ENCODE measurements at regions not wholly inside any gene's neighbourhood (a gene's known extent, or its start where the extent isn't known, plus 50 kb on each side); places are given as distances from the start of the nearest gene placed in this dataset.

DNA sequence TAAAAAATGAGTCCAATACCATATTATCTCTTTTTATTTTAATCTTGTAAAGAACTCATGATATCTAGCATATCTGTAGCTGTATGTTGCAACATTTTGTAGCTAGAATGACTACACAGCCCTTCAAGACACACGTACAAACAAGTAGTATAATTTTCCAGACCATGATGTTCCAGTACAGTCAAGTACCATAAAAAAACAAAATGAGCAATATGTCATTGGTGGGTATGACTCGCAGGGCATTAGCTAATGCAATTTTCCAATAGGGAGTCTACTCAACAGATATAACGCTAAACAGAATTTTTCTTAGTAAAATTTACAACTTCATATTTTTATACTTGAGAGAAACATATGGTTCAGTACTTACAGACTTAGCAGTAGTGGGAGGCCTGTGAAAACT lies 53.6 kb upstream of the UGP2 start:
- RAD21 ChIA-PET (ENCODE audit: unreplicated experiment) = interaction anchor here (1.1 kb wide), 1 partner anchor 73 kb away, joined by 4 read pairs; no protein-coding TSS in a partner anchor
- no peak for TF ChIP-seq ZBED1 (IDR thresholded peaks at IDR 0.05; ENCODE audit: borderline replicate concordance)
- TF ChIP-seq CHD4 (IDR thresholded peaks at IDR 0.05) = no peak
- TF ChIP-seq, protein P1, sequence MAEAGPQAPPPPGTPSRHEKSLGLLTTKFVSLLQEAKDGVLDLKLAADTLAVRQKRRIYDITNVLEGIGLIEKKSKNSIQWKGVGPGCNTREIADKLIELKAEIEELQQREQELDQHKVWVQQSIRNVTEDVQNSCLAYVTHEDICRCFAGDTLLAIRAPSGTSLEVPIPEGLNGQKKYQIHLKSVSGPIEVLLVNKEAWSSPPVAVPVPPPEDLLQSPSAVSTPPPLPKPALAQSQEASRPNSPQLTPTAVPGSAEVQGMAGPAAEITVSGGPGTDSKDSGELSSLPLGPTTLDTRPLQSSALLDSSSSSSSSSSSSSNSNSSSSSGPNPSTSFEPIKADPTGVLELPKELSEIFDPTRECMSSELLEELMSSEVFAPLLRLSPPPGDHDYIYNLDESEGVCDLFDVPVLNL (IDR thresholded peaks at IDR 0.05; ENCODE audit: low read depth, low read length) = no peak
- no peak for TF ChIP-seq BMI1 (IDR thresholded peaks at IDR 0.05; ENCODE audit: borderline replicate concordance)
- TF ChIP-seq, protein P2, sequence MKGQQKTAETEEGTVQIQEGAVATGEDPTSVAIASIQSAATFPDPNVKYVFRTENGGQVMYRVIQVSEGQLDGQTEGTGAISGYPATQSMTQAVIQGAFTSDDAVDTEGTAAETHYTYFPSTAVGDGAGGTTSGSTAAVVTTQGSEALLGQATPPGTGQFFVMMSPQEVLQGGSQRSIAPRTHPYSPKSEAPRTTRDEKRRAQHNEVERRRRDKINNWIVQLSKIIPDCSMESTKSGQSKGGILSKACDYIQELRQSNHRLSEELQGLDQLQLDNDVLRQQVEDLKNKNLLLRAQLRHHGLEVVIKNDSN (IDR thresholded peaks at IDR 0.05; ENCODE audit: borderline replicate concordance, extremely low read length, insufficient read depth, low read depth, low read length) = no peak
- TF ChIP-seq EGR1 (IDR thresholded peaks at IDR 0.05; ENCODE audit: borderline replicate concordance in 1 of 2, low read depth in 2 of 2, low read length in 2 of 2) = no peak
- no peak for TF ChIP-seq NR2C2 (IDR thresholded peaks at IDR 0.05; ENCODE audit: borderline replicate concordance, control insufficient read depth, insufficient read length, low read depth)
- Histone ChIP-seq H3K27me3 (replicated peaks in 1 of 2; ENCODE audit: control insufficient read depth in 2 of 2, insufficient read depth in 2 of 2, low read length in 1 of 2) (no peaks in the 10 kb centered on the region), H3K9ac (ENCODE audit: control insufficient read depth, insufficient read depth, low read length) (no peak overlapping the region), H3K79me2 (ENCODE audit: control insufficient read depth, insufficient read depth, low read length) (no peaks in the 10 kb centered on the region), H3K9me3 (replicated peaks; ENCODE audit: control insufficient read depth, insufficient read depth, low read length) (no peaks in the 10 kb centered on the region), H4K20me1 (ENCODE audit: control insufficient read depth, insufficient read depth) (no peaks in the 10 kb centered on the region), H3K4me3 (no peak overlapping the region), H3K27ac (ENCODE audit: control insufficient read depth, insufficient read depth) (no peak overlapping the region), H3K36me3 (ENCODE audit: control insufficient read depth in 2 of 2, insufficient read depth in 2 of 2, low read length in 1 of 2) (no peaks in the 10 kb centered on the region), H3K4me2 (ENCODE audit: control insufficient read depth, insufficient read depth) (no peak overlapping the region), H3K4me1 (ENCODE audit: control insufficient read depth, insufficient read depth, low read length) (no peaks in the 10 kb centered on the region), H2AFZ (ENCODE audit: control insufficient read depth, low read depth, low read length) (no peak overlapping the region)
- intact Hi-C loops (cut with micrococcal nuclease; ENCODE audit: unreplicated experiment) = no loop called here
- 69% methylated on average over 3 of the region's 3 CpGs for WGBS (ENCODE audit: insufficient coverage, insufficient replicate concordance, low lambda C conversion rate, missing lambda C conversion rate)
- POLR2A ChIA-PET = interaction anchor here (0.5 kb wide), 1 partner anchor 93 kb away, joined by 3 read pairs; no protein-coding TSS in a partner anchor
- CTCF ChIA-PET = no interaction called here
- in situ Hi-C loops (cut with MboI) = no loop called here
- FAIRE-seq (no peak), ATAC-seq (no peak), DNase-seq (ENCODE audit: low read depth, low spot score) (no peak)
- SMC1A ChIA-PET (ENCODE audit: uncharacterized antibody, unreplicated experiment) = no interaction called here
- BruUV-seq (replicated peaks) = no TSS peak

Measured in GM12878 (cell line).